H9 (cell line): ENCODE measurements at regions not wholly inside any gene's neighbourhood (a gene's known extent, or its start where the extent isn't known, plus 50 kb on each side); places are given as distances from the start of the nearest gene placed in this dataset.

Experiments
- DNase-seq: peaks from one replicate; pipeline ENCODE4 v3.0.0-alpha.2; 2017
- H2AFZ ChIP-seq: one replicate; pipeline ENCODE4 v1.6.1; 2013; ENCODE audit warnings: mild to moderate bottlenecking, low read length, control low read depth, moderate library complexity
- H2AK5ac ChIP-seq: 2 replicates; pipeline ENCODE4 v1.6.1; 2013; ENCODE audit warnings: low read length, control low read depth, mixed read lengths; ENCODE audit not compliant: insufficient read length
- H2BK120ac ChIP-seq: one replicate; pipeline ENCODE4 v1.6.1; 2013; ENCODE audit warnings: low read depth, mild to moderate bottlenecking, low read length, control low read depth, inconsistent platforms; ENCODE audit not compliant: poor library complexity, severe bottlenecking
- H2BK12ac ChIP-seq: 2 replicates; pipeline ENCODE4 v1.6.1; 2013; ENCODE audit warnings: low read length, control low read depth, mixed read lengths, low read depth; ENCODE audit not compliant: insufficient read length
- H2BK15ac ChIP-seq: 2 replicates; pipeline ENCODE4 v1.6.1; 2013; ENCODE audit warnings: low read depth, low read length, control low read depth
- H2BK20ac ChIP-seq: one replicate; pipeline ENCODE4 v1.6.1; 2013; ENCODE audit warnings: low read depth, mild to moderate bottlenecking, low read length, control low read depth, inconsistent platforms; ENCODE audit not compliant: poor library complexity, severe bottlenecking
- H2BK5ac ChIP-seq: 2 replicates; pipeline ENCODE4 v1.6.1; 2013; ENCODE audit warnings: low read length, control low read depth, mixed read lengths; ENCODE audit not compliant: insufficient read length
- H3K14ac ChIP-seq: 2 replicates; pipeline ENCODE4 v1.6.1; 2013; ENCODE audit warnings: low read length, control low read depth; ENCODE audit not compliant: insufficient read depth
- H3K18ac ChIP-seq: 2 replicates; pipeline ENCODE4 v1.6.1; 2013; ENCODE audit warnings: low read depth, mild to moderate bottlenecking, mixed read lengths, low read length, control low read depth; ENCODE audit not compliant: insufficient read length
- H3K23ac ChIP-seq: 2 replicates; pipeline ENCODE4 v1.6.1; 2013; ENCODE audit warnings: low read length, control low read depth, mixed read lengths, low read depth; ENCODE audit not compliant: insufficient read length
- H3K23me2 ChIP-seq: 2 replicates; pipeline ENCODE4 v1.6.1; 2013; ENCODE audit warnings: low read depth, mild to moderate bottlenecking, mixed read lengths, low read length, control low read depth; ENCODE audit not compliant: insufficient read length, poor library complexity, severe bottlenecking
- H3K27ac ChIP-seq: 2 replicates; pipeline ENCODE4 v1.5.1; 2013; ENCODE audit warnings: low read length, control low read depth, mixed read lengths, low read depth; ENCODE audit not compliant: insufficient read length
- H3K27me3 ChIP-seq: 2 replicates; pipeline ENCODE4 v1.6.1; 2013; ENCODE audit warnings: low read length, control low read depth, inconsistent platforms; ENCODE audit not compliant: insufficient read depth
- H3K4ac ChIP-seq: 2 replicates; pipeline ENCODE4 v1.6.1; 2013; ENCODE audit warnings: low read depth, mild to moderate bottlenecking, control low read depth, inconsistent platforms, low read length, moderate library complexity
- H3K4me1 ChIP-seq: 2 replicates; pipeline ENCODE4 v1.6.1; 2013; ENCODE audit warnings: low read length, control low read depth, inconsistent platforms; ENCODE audit not compliant: insufficient read depth
- H3K4me2 ChIP-seq: 2 replicates; pipeline ENCODE4 v1.6.1; 2013; ENCODE audit warnings: low read length, control low read depth, mixed read lengths; ENCODE audit not compliant: insufficient read length, insufficient read depth
- H3K56ac ChIP-seq: 2 replicates; pipeline ENCODE4 v1.6.1; 2013; ENCODE audit warnings: low read depth, mild to moderate bottlenecking, mixed read lengths, low read length, control low read depth; ENCODE audit not compliant: insufficient read length
- H3K79me1 ChIP-seq: 2 replicates; pipeline ENCODE4 v1.6.1; 2013; ENCODE audit warnings: low read depth, mild to moderate bottlenecking, moderate library complexity, low read length, control low read depth, inconsistent platforms; ENCODE audit not compliant: insufficient read depth, poor library complexity, severe bottlenecking
- H3K79me2 ChIP-seq: 2 replicates; pipeline ENCODE4 v1.6.1; 2013; ENCODE audit warnings: low read length, control low read depth, inconsistent platforms; ENCODE audit not compliant: insufficient read depth
- H3K9ac ChIP-seq: 2 replicates; pipeline ENCODE4 v1.6.1; 2013; ENCODE audit warnings: low read length, control low read depth, mixed read lengths; ENCODE audit not compliant: insufficient read length; ENCODE audit errors: extremely low read depth
- H3K9me3 ChIP-seq: one replicate; pipeline ENCODE4 v1.6.1; 2013; ENCODE audit warnings: low read depth, low read length, inconsistent platforms; ENCODE audit not compliant: control insufficient read depth
- H3T11ph ChIP-seq: one replicate; pipeline ENCODE4 v1.6.1; 2013; ENCODE audit warnings: mild to moderate bottlenecking, low read length, control low read depth, inconsistent platforms
- H4K20me1 ChIP-seq: one replicate; pipeline ENCODE4 v1.6.1; 2013; ENCODE audit not compliant: control insufficient read depth, insufficient read length, insufficient read depth
- H4K5ac ChIP-seq: 2 replicates; pipeline ENCODE4 v1.6.1; 2013; ENCODE audit warnings: low read depth, mild to moderate bottlenecking, mixed read lengths, low read length, control low read depth; ENCODE audit not compliant: insufficient read length
- H4K8ac ChIP-seq: replicated peaks from 2 replicates; pipeline ENCODE4 v1.6.1; 2013; ENCODE audit warnings: low read length, control low read depth, mixed read lengths, low read depth; ENCODE audit not compliant: insufficient read length
- H4K91ac ChIP-seq: 2 replicates; pipeline ENCODE4 v1.6.1; 2013; ENCODE audit warnings: low read depth, mild to moderate bottlenecking, moderate library complexity, mixed read lengths, low read length, control low read depth; ENCODE audit not compliant: insufficient read length
- H3K27ac Mint-ChIP-seq, 3 experiments: 2 replicates in 2 of 3; 3 replicates in 1 of 3; pipeline ENCODE4 v1.8.0; 2020 to 2021; ENCODE audit warnings: mixed read lengths in 3 of 3, mild to moderate bottlenecking in 1 of 3, moderate library complexity in 1 of 3
- H3K27me3 Mint-ChIP-seq: 2 replicates; pipeline ENCODE4 v1.8.0; 2021; ENCODE audit warnings: low read depth, mild to moderate bottlenecking, moderate library complexity, mixed read lengths
- H3K36me3 Mint-ChIP-seq, 3 experiments: 2 replicates in 2 of 3; 3 replicates in 1 of 3; pipeline ENCODE4 v1.8.0; 2020 to 2021; ENCODE audit warnings: low read depth in 3 of 3, mixed read lengths in 3 of 3; ENCODE audit not compliant: insufficient read depth in 1 of 3
- H3K4me1 Mint-ChIP-seq, 2 experiments: 2 replicates each; pipeline ENCODE4 v1.8.0; 2020; ENCODE audit warnings: mixed read lengths in 2 of 2
- H3K4me3 Mint-ChIP-seq, 2 experiments: 2 replicates in 1 of 2; 3 replicates in 1 of 2; pipeline ENCODE4 v1.8.0; 2020 to 2021; ENCODE audit warnings: mild to moderate bottlenecking in 2 of 2, mixed read lengths in 2 of 2, moderate library complexity in 1 of 2
- H3K9me3 Mint-ChIP-seq, 2 experiments: 2 replicates in 1 of 2; 3 replicates in 1 of 2; pipeline ENCODE4 v1.8.0; 2020; ENCODE audit warnings: mild to moderate bottlenecking in 2 of 2, mixed read lengths in 2 of 2, moderate library complexity in 1 of 2
- CTCF ChIP-seq: fragments of 200-600 bp; sonication (generic); conservative IDR thresholded peaks from 3 replicates; pipeline ENCODE4 v1.8.0; 2021; ENCODE audit warnings: antibody characterized with exemption, mild to moderate bottlenecking
- WGBS: extraction: QIAGEN DNeasy Blood & Tissue Kit; methylation state at CpG from one replicate; pipeline ENCODE4 v1.1.7; 2013; ENCODE audit warnings: missing lambda C conversion rate, low lambda C conversion rate, mixed read lengths; ENCODE audit not compliant: insufficient read length; ENCODE audit errors: extremely low coverage; 5-methylcytosine and 5-hydroxymethylcytosine counted together

GRCh38 chr13:102933122-102933521, 87.3 kb downstream of the ERCC5 start:
- TF ChIP-seq CTCF, result no peak
- Histone ChIP-seq H3K56ac (no peak overlapping the region), H4K5ac (no peak overlapping the region), H3K79me2 (no peaks in the 10 kb centered on the region), H2AK5ac (no peak overlapping the region), H3K18ac (no peak overlapping the region), H2BK12ac (no peak overlapping the region), H3K27me3 (no peaks in the 10 kb centered on the region), H4K8ac (no peak overlapping the region), H2BK20ac (no peak overlapping the region), H3K27ac (no peak overlapping the region), H2BK120ac (no peak overlapping the region), H2BK5ac (no peak overlapping the region), H3T11ph (no peak overlapping the region), H3K9me3 (no peaks in the 10 kb centered on the region), H2AFZ (no peak overlapping the region), H3K4me1 (no peaks in the 10 kb centered on the region), H3K79me1 (no peaks in the 10 kb centered on the region), H2BK15ac (no peak overlapping the region), H4K20me1 (no peaks in the 10 kb centered on the region), H3K4me2 (no peak overlapping the region), H3K9ac (no peak overlapping the region), H3K4ac (no peak overlapping the region), H3K23ac (no peak overlapping the region), H4K91ac (no peak overlapping the region), H3K14ac (no peak overlapping the region), H3K23me2 (no peaks in the 10 kb centered on the region)
- no peak for DNase-seq
- Mint-ChIP-seq H3K27ac (no peak overlapping the region), H3K36me3 (no peaks in the 10 kb centered on the region), H3K9me3 (no peaks in the 10 kb centered on the region; a peak in 1 of 5 replicates), H3K4me1 (peaks cover 9 to 16% of the 10 kb centered on the region in 2 experiments), H3K4me3 (no peak overlapping the region), H3K27me3 (no peaks in the 10 kb centered on the region)
- no CpG with 5 or more reads among the region's 6 CpGs for WGBS
